ENCODE measurements at regions not wholly inside any gene's neighbourhood (a gene's known extent, or its start where the extent isn't known, plus 50 kb on each side); places are given as distances from the start of the nearest gene placed in this dataset.
A peak's percentile ranks its signal among the peaks of the same experiment; 100 is the strongest.

GRCh38 chrX:139113708-139114107, 402.2 kb upstream of the FGF13 start:
- no peak for DNase-seq (ENCODE audit: low read depth, low spot score)
- in situ Hi-C loops (cut with HindIII; ENCODE audit: low sequenced_read_pairs) = no loop called here
- H3K4me3 ChIP-seq (ENCODE audit: low read depth, low read length) = no peak overlapping the region
- TF ChIP-seq, protein P1, sequence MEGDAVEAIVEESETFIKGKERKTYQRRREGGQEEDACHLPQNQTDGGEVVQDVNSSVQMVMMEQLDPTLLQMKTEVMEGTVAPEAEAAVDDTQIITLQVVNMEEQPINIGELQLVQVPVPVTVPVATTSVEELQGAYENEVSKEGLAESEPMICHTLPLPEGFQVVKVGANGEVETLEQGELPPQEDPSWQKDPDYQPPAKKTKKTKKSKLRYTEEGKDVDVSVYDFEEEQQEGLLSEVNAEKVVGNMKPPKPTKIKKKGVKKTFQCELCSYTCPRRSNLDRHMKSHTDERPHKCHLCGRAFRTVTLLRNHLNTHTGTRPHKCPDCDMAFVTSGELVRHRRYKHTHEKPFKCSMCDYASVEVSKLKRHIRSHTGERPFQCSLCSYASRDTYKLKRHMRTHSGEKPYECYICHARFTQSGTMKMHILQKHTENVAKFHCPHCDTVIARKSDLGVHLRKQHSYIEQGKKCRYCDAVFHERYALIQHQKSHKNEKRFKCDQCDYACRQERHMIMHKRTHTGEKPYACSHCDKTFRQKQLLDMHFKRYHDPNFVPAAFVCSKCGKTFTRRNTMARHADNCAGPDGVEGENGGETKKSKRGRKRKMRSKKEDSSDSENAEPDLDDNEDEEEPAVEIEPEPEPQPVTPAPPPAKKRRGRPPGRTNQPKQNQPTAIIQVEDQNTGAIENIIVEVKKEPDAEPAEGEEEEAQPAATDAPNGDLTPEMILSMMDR (IDR thresholded peaks at IDR 0.05; ENCODE audit: low read depth, low read length) = no peak

- no peak overlapping the region for H3K4me3 ChIP-seq (ENCODE audit: low read depth, low read length)
- peak; percentile 48 for DNase-seq (ENCODE audit: low read depth, low spot score)
- in situ Hi-C loops (cut with HindIII; ENCODE audit: low sequenced_read_pairs) = no loop called here
- TF ChIP-seq, protein P1 (IDR thresholded peaks at IDR 0.05; ENCODE audit: low read depth, low read length) = no peak
These were observed 400.9 kb upstream of the FGF13 start for GRCh38 chrX:139112432-139112831.

DNA sequence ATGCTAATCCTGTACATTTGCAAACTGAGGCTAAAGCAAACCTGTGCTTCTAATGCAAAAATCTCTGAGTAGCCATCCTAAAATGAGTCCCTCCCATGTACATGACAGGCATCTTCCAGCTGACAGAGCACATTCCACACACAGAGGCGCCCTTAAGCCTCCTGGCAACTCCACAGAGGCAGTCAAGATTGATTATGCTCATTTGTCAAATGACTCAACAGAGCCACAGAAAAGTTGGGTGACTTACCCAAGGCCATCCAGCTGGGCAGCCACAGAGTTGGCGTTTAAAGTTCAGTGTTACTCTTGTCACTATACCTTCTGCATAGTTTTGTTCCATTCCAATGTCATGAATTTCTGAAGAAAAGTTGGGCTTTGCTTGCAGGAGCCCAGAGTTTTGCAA, 394.6 kb upstream of the FGF13 start:
- TF ChIP-seq, protein P1 (IDR thresholded peaks at IDR 0.05; ENCODE audit: low read depth, low read length) = no peak
- DNase-seq (ENCODE audit: low read depth, low spot score) = peak; percentile 37
- H3K4me3 ChIP-seq (ENCODE audit: low read depth, low read length) = no peak overlapping the region
- in situ Hi-C loops (cut with HindIII; ENCODE audit: low sequenced_read_pairs) = no loop called here

DNA sequence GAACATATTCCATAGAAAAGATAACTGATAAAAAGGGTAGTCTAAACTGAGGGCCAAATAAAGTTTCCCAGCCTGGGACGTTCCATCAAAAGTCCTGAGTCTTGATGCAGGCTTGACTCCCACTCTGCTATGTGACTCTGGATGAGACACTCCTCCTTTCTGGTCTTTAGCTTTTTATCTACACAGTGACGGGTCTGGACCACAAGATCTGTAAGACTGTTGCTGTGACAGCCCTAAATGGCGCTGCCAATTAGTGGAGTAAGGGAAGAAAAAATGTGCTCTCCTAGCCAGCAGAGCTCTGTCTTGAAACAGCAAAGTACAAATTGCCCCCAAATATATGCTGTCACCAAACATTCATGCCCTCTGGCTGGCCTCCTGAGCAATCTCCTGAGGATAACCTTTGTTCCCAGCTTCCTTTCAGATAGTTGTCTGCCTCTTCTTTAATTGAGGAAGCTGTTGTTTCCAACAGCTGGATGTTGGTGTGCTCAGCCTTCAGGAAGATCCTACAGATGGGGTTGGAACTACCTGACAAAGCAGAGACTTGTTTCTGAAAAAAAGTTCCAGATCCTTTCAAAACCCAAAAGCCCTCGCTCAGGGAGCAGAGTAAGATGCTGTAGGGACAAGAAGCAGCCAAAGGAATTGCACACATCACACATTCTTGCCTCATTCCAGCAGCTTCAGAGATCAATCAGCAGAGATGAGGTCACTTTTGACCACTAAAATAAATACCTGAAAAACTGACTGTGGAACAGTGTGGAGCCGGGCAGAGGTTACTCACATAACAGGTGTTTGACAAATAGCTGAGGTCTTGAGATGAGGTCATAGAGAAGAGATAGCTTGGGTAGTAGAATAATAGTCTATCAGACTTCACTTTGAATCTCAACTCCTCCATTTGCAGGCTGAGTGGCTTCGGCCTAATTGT, 383.4 kb upstream of the FGF13 start:
- TF ChIP-seq, protein P1 (IDR thresholded peaks at IDR 0.05; ENCODE audit: low read depth, low read length) = no peak
- H3K4me3 ChIP-seq (ENCODE audit: low read depth, low read length) = no peak overlapping the region
- no peak for DNase-seq (ENCODE audit: low read depth, low spot score)
- in situ Hi-C loops (cut with HindIII; ENCODE audit: low sequenced_read_pairs) = no loop called here

DNA sequence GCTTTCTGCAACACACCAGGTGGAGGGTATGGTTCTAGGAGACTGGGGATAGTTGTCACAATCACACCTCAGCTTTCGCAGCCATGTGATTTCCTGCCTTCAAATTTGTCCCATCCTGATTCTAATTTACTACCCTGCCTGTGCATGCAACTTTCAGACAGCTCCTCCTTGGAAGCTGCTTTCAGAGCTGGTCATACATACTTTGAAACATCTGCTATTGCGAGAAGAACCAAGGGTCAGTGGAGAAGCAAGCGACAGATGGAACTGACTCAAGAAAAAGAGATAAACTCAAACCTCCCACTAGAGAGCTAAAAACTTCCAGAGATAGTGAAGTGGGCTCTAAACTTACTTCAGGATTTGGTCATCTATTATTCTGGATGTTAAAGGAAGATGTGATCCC, 381.7 kb upstream of the FGF13 start:
- in situ Hi-C loops (cut with HindIII; ENCODE audit: low sequenced_read_pairs) = no loop called here
- no peak for DNase-seq (ENCODE audit: low read depth, low spot score)
- H3K4me3 ChIP-seq (ENCODE audit: low read depth, low read length) = no peak overlapping the region
- TF ChIP-seq, protein P1 (IDR thresholded peaks at IDR 0.05; ENCODE audit: low read depth, low read length) = no peak

DNA sequence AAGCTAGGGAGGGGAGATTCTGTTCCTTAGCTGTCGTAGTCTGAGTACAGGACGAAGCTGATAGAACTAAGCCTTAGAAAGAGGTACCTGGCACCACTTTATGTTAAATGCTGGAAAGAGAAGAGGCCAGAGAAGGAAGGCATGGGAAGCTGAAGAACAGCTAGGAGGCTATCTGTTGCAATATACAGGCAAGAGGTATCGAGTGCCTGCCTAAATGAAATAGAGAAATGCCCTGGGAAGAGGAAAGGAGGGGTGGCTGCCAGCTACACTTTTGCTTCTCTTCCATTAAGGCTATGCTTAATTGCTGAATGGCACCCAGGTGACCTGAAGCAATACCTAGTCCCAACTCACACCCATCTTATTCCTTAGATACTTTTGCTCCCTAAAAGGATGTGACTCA, 380.4 kb upstream of the FGF13 start:
- no peak for DNase-seq (ENCODE audit: low read depth, low spot score)
- in situ Hi-C loops (cut with HindIII; ENCODE audit: low sequenced_read_pairs) = no loop called here
- TF ChIP-seq, protein P1 (IDR thresholded peaks at IDR 0.05; ENCODE audit: low read depth, low read length) = no peak
- no peak overlapping the region for H3K4me3 ChIP-seq (ENCODE audit: low read depth, low read length)

All from astrocyte of the spinal cord (primary cell).